Fibroblast of lung (primary cell): ENCODE measurements at regions not wholly inside any gene's neighbourhood (a gene's known extent, or its start where the extent isn't known, plus 50 kb on each side); places are given as distances from the start of the nearest gene placed in this dataset.

Source experiments
- DNase-seq, 2 donors: peaks; one replicate each; pipeline versions ENCODE4 v3.0.0 to v3.0.0-alpha.2; 2010; ENCODE audit warnings: low read depth in 2 of 2
- H2AFZ ChIP-seq: 2 replicates; pipeline ENCODE4 v1.5.1; 2012; ENCODE audit warnings: low read length, control low read depth, inconsistent platforms
- H3K27ac ChIP-seq: 2 replicates; pipeline ENCODE4 v1.5.1; 2011; ENCODE audit warnings: low read length, control low read depth; ENCODE audit not compliant: insufficient read depth
- H3K27me3 ChIP-seq: 2 replicates; pipeline ENCODE4 v1.5.1; 2011; ENCODE audit warnings: mild to moderate bottlenecking, low read length; ENCODE audit not compliant: control insufficient read depth, insufficient read depth
- H3K36me3 ChIP-seq: 2 replicates; pipeline ENCODE4 v1.5.1; 2011; ENCODE audit warnings: low read length; ENCODE audit not compliant: control insufficient read depth, insufficient read depth
- H3K4me1 ChIP-seq: 2 replicates; pipeline ENCODE4 v1.5.1; 2011; ENCODE audit warnings: low read length; ENCODE audit not compliant: control insufficient read depth, insufficient read depth; ENCODE audit errors: extremely low read depth
- H3K4me2 ChIP-seq: 2 replicates; pipeline ENCODE4 v1.5.1; 2011; ENCODE audit warnings: low read length, control low read depth; ENCODE audit not compliant: insufficient read depth; ENCODE audit errors: extremely low read depth
- H3K4me3 ChIP-seq, 4 experiments: fragments of 200-600 bp in 1 of 4; sonication (generic) in 1 of 4; replicated peaks in 1 of 4; 2 replicates each; pipeline ENCODE4 v1.5.1; 2011 to 2016; ENCODE audit warnings: low read length in 4 of 4, low read depth in 3 of 4, mild to moderate bottlenecking in 3 of 4, control low read depth in 2 of 4, inconsistent platforms in 1 of 4, mixed read lengths in 1 of 4; ENCODE audit not compliant: insufficient read depth in 1 of 4; ENCODE audit errors: control extremely low read depth in 1 of 4
- H3K79me2 ChIP-seq: 2 replicates; pipeline ENCODE4 v1.5.1; 2012; ENCODE audit warnings: mild to moderate bottlenecking, low read length, inconsistent platforms; ENCODE audit not compliant: control insufficient read depth, insufficient read depth
- H3K9ac ChIP-seq: 2 replicates; pipeline ENCODE4 v1.5.1; 2011; ENCODE audit warnings: mild to moderate bottlenecking, low read length, control low read depth; ENCODE audit not compliant: insufficient read depth
- H3K9me3 ChIP-seq: 2 replicates; pipeline ENCODE4 v1.5.1; 2012; ENCODE audit warnings: low read depth, low read length; ENCODE audit not compliant: control insufficient read depth, insufficient read depth
- H4K20me1 ChIP-seq: 2 replicates; pipeline ENCODE4 v1.5.1; 2011; ENCODE audit warnings: low read length; ENCODE audit not compliant: control insufficient read depth, insufficient read depth; ENCODE audit errors: extremely low read depth
- EZH2 ChIP-seq: IDR thresholded peaks from 2 replicates; pipeline ENCODE4 v1.5.1; 2012; ENCODE audit warnings: low read length, control low read depth, mild to moderate bottlenecking; ENCODE audit errors: missing control alignments
- TF ChIP-seq, protein P1 (sequence below), 2 donors: IDR thresholded peaks in 1 of 2; conservative IDR thresholded peaks in 1 of 2; 1 replicate in 1 of 2; 2 replicates in 1 of 2; pipeline ENCODE4 v1.5.1; 2011 to 2012; ENCODE audit warnings: low read length in 2 of 2, control low read depth in 1 of 2, inconsistent platforms in 1 of 2, low read depth in 1 of 2, mild to moderate bottlenecking in 1 of 2

GRCh38 chr4:64935469-64936001 lies 526.3 kb upstream of the TECRL start:
- no peak for DNase-seq
- Histone ChIP-seq H3K9ac (no peak overlapping the region), H3K27me3 (no peaks in the 10 kb centered on the region), H3K4me2 (no peak overlapping the region), H3K36me3 (no peaks in the 10 kb centered on the region), H3K4me1 (no peaks in the 10 kb centered on the region), H4K20me1 (no peaks in the 10 kb centered on the region), H3K27ac (no peak overlapping the region), H2AFZ (no peak overlapping the region), H3K79me2 (no peaks in the 10 kb centered on the region), H3K9me3 (no peaks in the 10 kb centered on the region), H3K4me3 (no peak overlapping the region)
- TF ChIP-seq, protein P1, sequence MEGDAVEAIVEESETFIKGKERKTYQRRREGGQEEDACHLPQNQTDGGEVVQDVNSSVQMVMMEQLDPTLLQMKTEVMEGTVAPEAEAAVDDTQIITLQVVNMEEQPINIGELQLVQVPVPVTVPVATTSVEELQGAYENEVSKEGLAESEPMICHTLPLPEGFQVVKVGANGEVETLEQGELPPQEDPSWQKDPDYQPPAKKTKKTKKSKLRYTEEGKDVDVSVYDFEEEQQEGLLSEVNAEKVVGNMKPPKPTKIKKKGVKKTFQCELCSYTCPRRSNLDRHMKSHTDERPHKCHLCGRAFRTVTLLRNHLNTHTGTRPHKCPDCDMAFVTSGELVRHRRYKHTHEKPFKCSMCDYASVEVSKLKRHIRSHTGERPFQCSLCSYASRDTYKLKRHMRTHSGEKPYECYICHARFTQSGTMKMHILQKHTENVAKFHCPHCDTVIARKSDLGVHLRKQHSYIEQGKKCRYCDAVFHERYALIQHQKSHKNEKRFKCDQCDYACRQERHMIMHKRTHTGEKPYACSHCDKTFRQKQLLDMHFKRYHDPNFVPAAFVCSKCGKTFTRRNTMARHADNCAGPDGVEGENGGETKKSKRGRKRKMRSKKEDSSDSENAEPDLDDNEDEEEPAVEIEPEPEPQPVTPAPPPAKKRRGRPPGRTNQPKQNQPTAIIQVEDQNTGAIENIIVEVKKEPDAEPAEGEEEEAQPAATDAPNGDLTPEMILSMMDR (conservative IDR thresholded peaks at IDR 0.05 in 1 of 2, IDR thresholded peaks at IDR 0.05 in 1 of 2; ENCODE audit: low read depth in 1 of 2, low read length in 2 of 2) = no peak
- TF ChIP-seq EZH2 = no peak

GRCh38 chr4:64911846-64912245 lies 502.6 kb upstream of the TECRL start:
- no peak overlapping the region for H3K27ac ChIP-seq
- H3K36me3 ChIP-seq = no peaks in the 10 kb centered on the region
- no peaks in the 10 kb centered on the region for H4K20me1 ChIP-seq
- no peak for TF ChIP-seq EZH2
- TF ChIP-seq, protein P1 (conservative IDR thresholded peaks at IDR 0.05 in 1 of 2, IDR thresholded peaks at IDR 0.05 in 1 of 2; ENCODE audit: low read depth in 1 of 2, low read length in 2 of 2) = no peak
- H3K9ac ChIP-seq = no peak overlapping the region
- H3K9me3 ChIP-seq = no peaks in the 10 kb centered on the region
- no peaks in the 10 kb centered on the region for H3K27me3 ChIP-seq
- H3K4me2 ChIP-seq = no peak overlapping the region
- no peak overlapping the region for H3K4me3 ChIP-seq
- DNase-seq = no peak
- H2AFZ ChIP-seq = no peak overlapping the region
- no peaks in the 10 kb centered on the region for H3K79me2 ChIP-seq
- H3K4me1 ChIP-seq = no peaks in the 10 kb centered on the region

DNA sequence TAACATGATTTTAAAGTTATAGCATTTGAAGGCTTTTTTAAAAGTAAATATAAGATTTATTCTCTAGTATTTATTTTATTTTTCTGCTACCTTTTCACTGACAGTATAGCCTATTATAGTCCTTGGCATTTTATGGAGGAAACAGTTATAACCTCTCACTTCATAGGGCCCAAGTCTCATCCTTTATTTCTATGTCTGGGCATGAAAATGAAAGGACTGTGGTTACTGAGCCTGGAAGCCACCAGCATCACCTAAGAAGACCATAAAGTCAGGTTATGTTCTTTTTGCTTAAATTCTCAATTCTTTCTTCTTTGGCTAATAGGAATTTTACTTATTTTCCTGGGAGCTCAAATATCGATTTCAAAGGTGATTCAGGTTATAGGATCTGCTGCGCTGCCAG lies 494.7 kb upstream of the TECRL start:
- H4K20me1 ChIP-seq = no peaks in the 10 kb centered on the region
- H3K4me3 ChIP-seq = no peak overlapping the region
- H3K9ac ChIP-seq = no peak overlapping the region
- H3K27me3 ChIP-seq = no peaks in the 10 kb centered on the region
- H3K9me3 ChIP-seq = no peaks in the 10 kb centered on the region
- no peaks in the 10 kb centered on the region for H3K4me1 ChIP-seq
- H3K4me2 ChIP-seq = no peak overlapping the region
- no peaks in the 10 kb centered on the region for H3K36me3 ChIP-seq
- TF ChIP-seq, protein P1 (conservative IDR thresholded peaks at IDR 0.05 in 1 of 2, IDR thresholded peaks at IDR 0.05 in 1 of 2; ENCODE audit: low read depth in 1 of 2, low read length in 2 of 2) = no peak
- TF ChIP-seq EZH2 = no peak
- DNase-seq = no peak
- H3K27ac ChIP-seq = no peak overlapping the region
- H3K79me2 ChIP-seq = no peaks in the 10 kb centered on the region
- no peak overlapping the region for H2AFZ ChIP-seq
